ENCODE measurements at regions not wholly inside any gene's neighbourhood (a gene's known extent, or its start where the extent isn't known, plus 50 kb on each side); places are given as distances from the start of the nearest gene placed in this dataset.

DNA sequence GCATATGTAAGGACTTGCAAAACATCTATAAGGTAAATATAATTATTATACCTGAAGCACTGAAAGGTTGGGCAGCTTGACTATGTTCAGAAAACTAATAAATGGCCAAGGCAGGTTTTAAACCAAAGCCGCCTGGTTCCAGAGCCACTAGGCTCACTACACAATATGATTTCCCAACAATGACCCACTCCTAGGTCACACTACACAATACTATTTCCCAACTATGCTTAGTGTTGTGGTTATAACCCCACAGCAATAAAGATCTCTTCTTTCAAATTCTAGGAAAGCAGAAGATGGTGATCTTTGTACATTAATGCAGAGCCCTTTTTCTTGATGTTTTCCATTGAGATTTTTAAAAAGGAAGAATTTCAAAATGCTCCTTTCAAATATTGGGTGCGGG, 180.4 kb downstream of the CYRIA start:
- H3K4me1 Mint-ChIP-seq, result no peaks in the 10 kb centered on the region
- no peak for TF ChIP-seq EZH2 (IDR thresholded peaks at IDR 0.05; ENCODE audit: borderline replicate concordance, insufficient read depth, low read depth, low read length, poor library complexity, severe bottlenecking)
- TF ChIP-seq, protein P1, sequence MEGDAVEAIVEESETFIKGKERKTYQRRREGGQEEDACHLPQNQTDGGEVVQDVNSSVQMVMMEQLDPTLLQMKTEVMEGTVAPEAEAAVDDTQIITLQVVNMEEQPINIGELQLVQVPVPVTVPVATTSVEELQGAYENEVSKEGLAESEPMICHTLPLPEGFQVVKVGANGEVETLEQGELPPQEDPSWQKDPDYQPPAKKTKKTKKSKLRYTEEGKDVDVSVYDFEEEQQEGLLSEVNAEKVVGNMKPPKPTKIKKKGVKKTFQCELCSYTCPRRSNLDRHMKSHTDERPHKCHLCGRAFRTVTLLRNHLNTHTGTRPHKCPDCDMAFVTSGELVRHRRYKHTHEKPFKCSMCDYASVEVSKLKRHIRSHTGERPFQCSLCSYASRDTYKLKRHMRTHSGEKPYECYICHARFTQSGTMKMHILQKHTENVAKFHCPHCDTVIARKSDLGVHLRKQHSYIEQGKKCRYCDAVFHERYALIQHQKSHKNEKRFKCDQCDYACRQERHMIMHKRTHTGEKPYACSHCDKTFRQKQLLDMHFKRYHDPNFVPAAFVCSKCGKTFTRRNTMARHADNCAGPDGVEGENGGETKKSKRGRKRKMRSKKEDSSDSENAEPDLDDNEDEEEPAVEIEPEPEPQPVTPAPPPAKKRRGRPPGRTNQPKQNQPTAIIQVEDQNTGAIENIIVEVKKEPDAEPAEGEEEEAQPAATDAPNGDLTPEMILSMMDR (IDR thresholded peaks at IDR 0.05), result no peak
- no peak overlapping the region for H3K27ac Mint-ChIP-seq
- DNase-seq (no peak), ATAC-seq (ENCODE audit: low read depth) (no peak)
- no peak overlapping the region for H3K9ac ChIP-seq (ENCODE audit: low read length)
- H3K4me2 ChIP-seq (replicated peaks; ENCODE audit: low read depth, low read length, poor library complexity, severe bottlenecking), result no peak overlapping the region
- H2AFZ ChIP-seq (ENCODE audit: insufficient read depth, low read depth, low read length, poor library complexity, severe bottlenecking), result no peak overlapping the region
- no peaks in the 10 kb centered on the region for H3K79me2 ChIP-seq (ENCODE audit: control insufficient read depth, insufficient read depth, low read length)
- H3K27ac ChIP-seq (ENCODE audit: low read length in 2 of 2), result no peak overlapping the region
- no peaks in the 10 kb centered on the region for H3K9me3 Mint-ChIP-seq (ENCODE audit: insufficient read depth)
- H3K9me3 ChIP-seq (ENCODE audit: control extremely low read depth in 1 of 3, control insufficient read depth in 2 of 3, insufficient read depth in 1 of 3, low read length in 2 of 3), result no peaks in the 10 kb centered on the region
- ChIA-PET POLR2A (no interaction called here), CTCF (no interaction called here)
- H3K27me3 Mint-ChIP-seq, result peaks cover 31% of the 10 kb centered on the region
- H3K4me3 ChIP-seq (ENCODE audit: control extremely low read depth in 1 of 5, extremely low read depth in 1 of 5, insufficient read depth in 1 of 5, low read depth in 2 of 5, low read length in 4 of 5), result no peak overlapping the region
- no peaks in the 10 kb centered on the region for H3K36me3 ChIP-seq (replicated peaks in 1 of 2; ENCODE audit: control extremely low read depth in 1 of 2, control insufficient read depth in 1 of 2, extremely low read depth in 1 of 2, insufficient read depth in 2 of 2, low read length in 1 of 2)
- peaks cover 0 to 6% (median 0%) of the 10 kb centered on the region in 4 experiments for H3K27me3 ChIP-seq (replicated peaks in 1 of 4; ENCODE audit: control extremely low read depth in 1 of 4, control insufficient read depth in 3 of 4, insufficient read depth in 4 of 4, low read length in 3 of 4)
- intact Hi-C loops (cut with micrococcal nuclease), result no loop called here
- H3K4me1 ChIP-seq (ENCODE audit: control insufficient read depth in 2 of 2, insufficient read depth in 2 of 2, low read length in 2 of 2), result no peaks in the 10 kb centered on the region
- no peak overlapping the region for H3K4me3 Mint-ChIP-seq
- no CpG with 5 or more reads among the region's 2 CpGs for WGBS (ENCODE audit: insufficient coverage)
- no peaks in the 10 kb centered on the region for H4K20me1 ChIP-seq (ENCODE audit: control insufficient read depth, insufficient read depth, low read length, poor library complexity, severe bottlenecking)

DNA sequence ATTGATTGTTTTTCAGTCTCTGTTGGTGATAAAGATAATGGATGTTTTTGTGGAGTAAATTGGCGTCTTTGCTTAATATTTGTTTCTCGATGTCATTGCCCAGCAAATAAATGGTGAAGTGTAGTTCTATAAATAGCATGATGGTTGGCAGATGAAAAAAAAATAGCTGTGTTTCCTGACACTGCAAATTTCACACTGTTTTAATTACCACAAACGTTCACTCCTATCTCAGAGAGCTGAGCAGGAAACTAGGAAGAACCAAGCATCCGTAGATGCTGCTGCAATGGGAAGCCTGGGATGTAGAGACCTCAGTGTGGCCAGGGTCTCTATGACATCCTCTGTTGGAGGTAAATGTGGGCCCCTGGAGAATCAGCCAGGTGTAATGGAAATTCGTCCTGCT, 183.2 kb downstream of the CYRIA start:
- no peak for TF ChIP-seq EZH2 (IDR thresholded peaks at IDR 0.05; ENCODE audit: borderline replicate concordance, insufficient read depth, low read depth, low read length, poor library complexity, severe bottlenecking)
- TF ChIP-seq, protein P1 (IDR thresholded peaks at IDR 0.05), result no peak
- H3K9me3 Mint-ChIP-seq (ENCODE audit: insufficient read depth), result no peaks in the 10 kb centered on the region
- no peak overlapping the region for H3K4me2 ChIP-seq (replicated peaks; ENCODE audit: low read depth, low read length, poor library complexity, severe bottlenecking)
- no peaks in the 10 kb centered on the region for H4K20me1 ChIP-seq (ENCODE audit: control insufficient read depth, insufficient read depth, low read length, poor library complexity, severe bottlenecking)
- ChIA-PET CTCF (no interaction called here), POLR2A (no interaction called here)
- WGBS (ENCODE audit: insufficient coverage), result 9% methylated on average over 4 of the region's 5 CpGs
- no peak overlapping the region for H2AFZ ChIP-seq (ENCODE audit: insufficient read depth, low read depth, low read length, poor library complexity, severe bottlenecking)
- H3K27ac ChIP-seq (ENCODE audit: low read length in 2 of 2), result no peak overlapping the region
- H3K79me2 ChIP-seq (ENCODE audit: control insufficient read depth, insufficient read depth, low read length), result no peaks in the 10 kb centered on the region
- no peaks in the 10 kb centered on the region for H3K9me3 ChIP-seq (ENCODE audit: control extremely low read depth in 1 of 3, control insufficient read depth in 2 of 3, insufficient read depth in 1 of 3, low read length in 2 of 3)
- no peaks in the 10 kb centered on the region for H3K4me1 ChIP-seq (ENCODE audit: control insufficient read depth in 2 of 2, insufficient read depth in 2 of 2, low read length in 2 of 2)
- no peak overlapping the region for H3K27ac Mint-ChIP-seq
- ATAC-seq (ENCODE audit: low read depth), result no peak
- peaks cover 0 to 3% (median 0%) of the 10 kb centered on the region in 4 experiments for H3K27me3 ChIP-seq (replicated peaks in 1 of 4; ENCODE audit: control extremely low read depth in 1 of 4, control insufficient read depth in 3 of 4, insufficient read depth in 4 of 4, low read length in 3 of 4)
- no peaks in the 10 kb centered on the region for H3K36me3 ChIP-seq (replicated peaks in 1 of 2; ENCODE audit: control extremely low read depth in 1 of 2, control insufficient read depth in 1 of 2, extremely low read depth in 1 of 2, insufficient read depth in 2 of 2, low read length in 1 of 2)
- peaks cover 23% of the 10 kb centered on the region for H3K27me3 Mint-ChIP-seq
- H3K4me3 ChIP-seq (ENCODE audit: control extremely low read depth in 1 of 5, extremely low read depth in 1 of 5, insufficient read depth in 1 of 5, low read depth in 2 of 5, low read length in 4 of 5), result no peak overlapping the region
- intact Hi-C loops (cut with micrococcal nuclease), result no loop called here
- H3K9ac ChIP-seq (ENCODE audit: low read length), result no peak overlapping the region
- no peak for DNase-seq
- no peak overlapping the region for H3K4me3 Mint-ChIP-seq
- no peaks in the 10 kb centered on the region for H3K4me1 Mint-ChIP-seq

All from B cell (primary cell).